Endodermal cell (in vitro differentiated cells): ENCODE measurements at regions not wholly inside any gene's neighbourhood (a gene's known extent, or its start where the extent isn't known, plus 50 kb on each side); places are given as distances from the start of the nearest gene placed in this dataset.

ENCODE experiments used
- DNase-seq: peaks from one replicate; pipeline ENCODE4 v3.0.0-alpha.2; 2017
- H3K27ac ChIP-seq: 2 replicates; pipeline ENCODE4 v1.5.1; 2013; ENCODE audit warnings: mild to moderate bottlenecking, low read depth, low read length, moderate library complexity
- H3K27me3 ChIP-seq: 2 replicates; pipeline ENCODE4 v1.6.1; 2013; ENCODE audit warnings: mild to moderate bottlenecking, low read length, moderate library complexity; ENCODE audit not compliant: insufficient read depth, control insufficient read depth, poor library complexity, severe bottlenecking
- H3K36me3 ChIP-seq: 2 replicates; pipeline ENCODE4 v1.7.0; 2013; ENCODE audit warnings: mild to moderate bottlenecking, low read length, moderate library complexity; ENCODE audit not compliant: control insufficient read depth, insufficient read depth
- H3K4me1 ChIP-seq: one replicate; pipeline ENCODE4 v1.7.0; 2013; ENCODE audit warnings: low read length; ENCODE audit not compliant: control insufficient read depth, insufficient read depth
- H3K4me3 ChIP-seq: 2 replicates; pipeline ENCODE4 v1.5.1; 2013; ENCODE audit warnings: mild to moderate bottlenecking, low read length, moderate library complexity
- H3K9ac ChIP-seq: 2 replicates; pipeline ENCODE4 v1.6.1; 2013; ENCODE audit warnings: mild to moderate bottlenecking, low read length, moderate library complexity; ENCODE audit not compliant: poor library complexity, severe bottlenecking; ENCODE audit errors: extremely low read depth
- H3K9me3 ChIP-seq: 2 replicates; pipeline ENCODE4 v1.6.1; 2013; ENCODE audit warnings: mild to moderate bottlenecking, low read length, moderate library complexity; ENCODE audit not compliant: control insufficient read depth
- H3K27ac Mint-ChIP-seq: 2 replicates; pipeline ENCODE4 v1.8.0; 2020; ENCODE audit warnings: mixed read lengths
- H3K27me3 Mint-ChIP-seq: 2 replicates; pipeline ENCODE4 v1.8.0; 2021; ENCODE audit warnings: mild to moderate bottlenecking, mixed read lengths; ENCODE audit not compliant: insufficient read depth
- H3K36me3 Mint-ChIP-seq: 2 replicates; pipeline ENCODE4 v1.8.0; 2020; ENCODE audit warnings: low read depth, mixed read lengths
- H3K4me1 Mint-ChIP-seq: 2 replicates; pipeline ENCODE4 v1.8.0; 2020; ENCODE audit warnings: mixed read lengths
- H3K4me3 Mint-ChIP-seq: 2 replicates; pipeline ENCODE4 v1.8.0; 2020; ENCODE audit warnings: mild to moderate bottlenecking, moderate library complexity, mixed read lengths
- H3K9me3 Mint-ChIP-seq: 2 replicates; pipeline ENCODE4 v1.8.0; 2020; ENCODE audit warnings: mild to moderate bottlenecking, mixed read lengths
- WGBS, 2 experiments: methylation state at CpG; one replicate each; pipeline versions ENCODE4 v1.1.5 to v1.1.7; 2013; ENCODE audit warnings: missing lambda C conversion rate in 2 of 2, mixed read lengths in 1 of 2; ENCODE audit not compliant: insufficient coverage in 1 of 2, insufficient read length in 1 of 2; 5-methylcytosine and 5-hydroxymethylcytosine counted together
- TF ChIP-seq, protein P1 (sequence below): fragments of 200-600 bp; sonication (generic); conservative IDR thresholded peaks from 2 replicates; pipeline ENCODE4 v1.5.0; 2021; ENCODE audit warnings: antibody characterized with exemption, mild to moderate bottlenecking

DNA sequence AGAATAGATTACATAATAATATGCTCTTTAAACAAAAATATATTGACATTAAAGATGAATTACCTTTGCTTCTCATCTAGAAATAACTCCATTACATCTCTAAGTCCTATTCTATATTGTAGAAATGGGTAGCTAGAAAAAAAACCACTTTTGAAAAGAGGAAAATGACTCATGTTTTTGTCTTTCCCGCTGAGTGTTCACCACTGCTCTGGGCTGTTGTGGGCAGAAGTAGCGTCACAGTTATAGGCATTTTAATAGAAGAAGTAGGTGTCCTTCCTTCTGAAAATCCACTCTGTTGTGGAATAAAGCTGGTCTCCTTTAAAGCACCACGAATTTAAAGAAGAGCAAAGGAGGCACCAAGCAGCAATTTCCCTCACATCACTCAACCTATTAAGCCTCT, 117.6 kb upstream of the NFE2L3 start:
- Histone ChIP-seq H3K4me3 (no peak overlapping the region), H3K27ac (no peak overlapping the region), H3K9ac (no peak overlapping the region), H3K27me3 (no peaks in the 10 kb centered on the region), H3K9me3 (no peaks in the 10 kb centered on the region), H3K36me3 (no peaks in the 10 kb centered on the region), H3K4me1 (no peaks in the 10 kb centered on the region)
- Mint-ChIP-seq H3K27ac (no peak overlapping the region), H3K36me3 (no peaks in the 10 kb centered on the region), H3K9me3 (peaks cover 3% of the 10 kb centered on the region), H3K27me3 (peaks cover 5% of the 10 kb centered on the region), H3K4me3 (no peak overlapping the region), H3K4me1 (no peaks in the 10 kb centered on the region)
- no peak for DNase-seq
- TF ChIP-seq, protein P1, sequence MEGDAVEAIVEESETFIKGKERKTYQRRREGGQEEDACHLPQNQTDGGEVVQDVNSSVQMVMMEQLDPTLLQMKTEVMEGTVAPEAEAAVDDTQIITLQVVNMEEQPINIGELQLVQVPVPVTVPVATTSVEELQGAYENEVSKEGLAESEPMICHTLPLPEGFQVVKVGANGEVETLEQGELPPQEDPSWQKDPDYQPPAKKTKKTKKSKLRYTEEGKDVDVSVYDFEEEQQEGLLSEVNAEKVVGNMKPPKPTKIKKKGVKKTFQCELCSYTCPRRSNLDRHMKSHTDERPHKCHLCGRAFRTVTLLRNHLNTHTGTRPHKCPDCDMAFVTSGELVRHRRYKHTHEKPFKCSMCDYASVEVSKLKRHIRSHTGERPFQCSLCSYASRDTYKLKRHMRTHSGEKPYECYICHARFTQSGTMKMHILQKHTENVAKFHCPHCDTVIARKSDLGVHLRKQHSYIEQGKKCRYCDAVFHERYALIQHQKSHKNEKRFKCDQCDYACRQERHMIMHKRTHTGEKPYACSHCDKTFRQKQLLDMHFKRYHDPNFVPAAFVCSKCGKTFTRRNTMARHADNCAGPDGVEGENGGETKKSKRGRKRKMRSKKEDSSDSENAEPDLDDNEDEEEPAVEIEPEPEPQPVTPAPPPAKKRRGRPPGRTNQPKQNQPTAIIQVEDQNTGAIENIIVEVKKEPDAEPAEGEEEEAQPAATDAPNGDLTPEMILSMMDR, result no peak
- 80 to 85% methylated on average over 1 to 3 of the region's 3 CpGs for WGBS, 2 experiments

DNA sequence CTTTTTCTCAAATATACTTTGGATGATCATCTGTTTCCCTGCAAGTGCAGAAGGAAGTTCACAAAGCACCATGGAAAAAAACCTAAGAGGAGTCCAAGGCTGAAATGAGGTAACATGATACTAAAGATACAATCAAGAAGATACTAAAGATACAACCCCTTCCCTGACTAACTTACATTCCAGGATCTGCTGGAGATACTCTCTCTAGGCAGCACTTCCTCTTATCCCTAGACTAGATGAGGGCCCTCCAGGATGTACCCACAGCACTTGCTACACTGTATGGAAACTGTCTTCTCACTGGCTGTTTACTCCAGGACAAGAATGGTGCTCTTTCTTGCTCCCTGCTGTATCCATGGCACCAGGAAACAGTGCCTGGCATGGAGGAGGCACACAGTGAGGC, 116.4 kb upstream of the NFE2L3 start:
- H3K9me3 ChIP-seq, result no peaks in the 10 kb centered on the region
- no peak overlapping the region for H3K9ac ChIP-seq
- DNase-seq, result no peak
- Mint-ChIP-seq H3K4me1 (no peaks in the 10 kb centered on the region), H3K36me3 (no peaks in the 10 kb centered on the region), H3K9me3 (peaks cover 3% of the 10 kb centered on the region), H3K27me3 (peaks cover 7% of the 10 kb centered on the region), H3K4me3 (no peak overlapping the region), H3K27ac (no peak overlapping the region)
- no peaks in the 10 kb centered on the region for H3K36me3 ChIP-seq
- TF ChIP-seq, protein P1, result no peak
- H3K4me3 ChIP-seq, result no peak overlapping the region
- no peaks in the 10 kb centered on the region for H3K27me3 ChIP-seq
- no peaks in the 10 kb centered on the region for H3K4me1 ChIP-seq
- no peak overlapping the region for H3K27ac ChIP-seq

DNA sequence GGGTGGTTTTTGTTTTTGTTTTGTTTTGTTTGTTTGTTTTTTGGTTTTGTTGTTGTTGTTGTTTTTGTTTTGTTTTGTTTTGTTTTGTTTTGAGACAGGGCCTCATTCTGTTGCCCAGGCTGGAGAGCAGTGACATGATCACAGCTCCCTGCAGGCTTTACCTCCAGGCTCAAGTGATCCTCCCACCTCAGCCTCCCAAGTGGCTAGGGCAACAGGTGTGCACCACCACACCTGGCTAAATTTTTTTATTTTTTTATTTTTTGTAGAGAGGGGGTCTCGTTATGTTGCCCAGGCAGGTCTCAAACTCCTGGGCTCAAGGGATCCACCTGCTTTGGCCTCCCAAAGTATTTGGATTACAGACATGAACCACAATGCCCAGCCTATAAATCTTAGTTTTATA, 115.9 kb upstream of the NFE2L3 start:
- no peaks in the 10 kb centered on the region for H3K36me3 ChIP-seq
- DNase-seq, result no peak
- Mint-ChIP-seq H3K27me3 (peaks cover 7% of the 10 kb centered on the region), H3K27ac (no peak overlapping the region), H3K4me1 (no peaks in the 10 kb centered on the region), H3K4me3 (no peak overlapping the region), H3K36me3 (no peaks in the 10 kb centered on the region), H3K9me3 (peaks cover 3% of the 10 kb centered on the region)
- H3K9me3 ChIP-seq, result no peaks in the 10 kb centered on the region
- no peak overlapping the region for H3K4me3 ChIP-seq
- TF ChIP-seq, protein P1, result no peak
- H3K27ac ChIP-seq, result no peak overlapping the region
- 100% methylated on average over 1 of the region's 1 CpG; no CpG with 5 or more reads in 1 of the 2 experiments for WGBS, 2 experiments
- H3K4me1 ChIP-seq, result no peaks in the 10 kb centered on the region
- H3K27me3 ChIP-seq, result no peaks in the 10 kb centered on the region
- no peak overlapping the region for H3K9ac ChIP-seq
